ENCODE measurements at regions not wholly inside any gene's neighbourhood (a gene's known extent, or its start where the extent isn't known, plus 50 kb on each side); places are given as distances from the start of the nearest gene placed in this dataset.

DNA sequence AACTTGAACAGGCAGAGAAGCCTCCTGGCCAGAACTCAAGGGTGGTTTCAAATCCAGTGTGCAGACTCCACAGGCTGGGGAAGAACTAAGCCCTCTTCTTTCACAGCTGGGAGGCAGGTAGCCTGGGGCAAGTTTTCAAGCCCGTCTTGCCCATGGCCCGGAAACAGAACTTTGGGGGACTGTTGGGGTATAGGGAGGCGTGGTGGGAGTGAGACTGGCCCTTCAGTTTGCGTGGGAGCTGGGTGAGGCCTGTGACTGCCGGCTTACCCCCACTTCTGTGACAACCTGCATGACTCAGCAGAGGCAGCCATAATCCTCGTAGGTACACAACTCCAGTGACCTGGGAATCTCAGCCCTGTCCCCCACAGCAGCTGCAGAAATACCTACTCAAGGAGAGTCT is 1125.7 kb downstream of the HACE1 start:
- Mint-ChIP-seq H3K27me3 (ENCODE audit: low read depth) (peaks cover 15% of the 10 kb centered on the region), H3K9me3 (peaks cover 5% of the 10 kb centered on the region; the same call in 1 of the 2 replicates), H3K36me3 (no peaks in the 10 kb centered on the region; the same call in 1 of the 2 replicates), H3K4me1 (peaks cover 7% of the 10 kb centered on the region), H3K27ac (no peak overlapping the region), H3K4me3 (no peak overlapping the region)
- ChIA-PET CTCF (no interaction called here), POLR2A (no interaction called here)
- no peak for ATAC-seq
- no peak for DNase-seq (ENCODE audit: low spot score)
- TF ChIP-seq ZNF416 (CRISPR knock-in tag; IDR thresholded peaks at IDR 0.05) (no peak), MXD4 (CRISPR knock-in tag; IDR thresholded peaks at IDR 0.05; ENCODE audit: borderline replicate concordance) (no peak), GRHL2 (CRISPR knock-in tag; IDR thresholded peaks at IDR 0.05; ENCODE audit: insufficient replicate concordance, severe bottlenecking) (no peak), JUN (CRISPR knock-in tag; IDR thresholded peaks at IDR 0.05) (no peak), ZMAT4 (CRISPR knock-in tag; IDR thresholded peaks at IDR 0.05) (no peak), ZBTB21 (CRISPR knock-in tag; IDR thresholded peaks at IDR 0.05; ENCODE audit: borderline replicate concordance) (no peak), FOXK1 (CRISPR knock-in tag; IDR thresholded peaks at IDR 0.05) (no peak), HMGXB4 (CRISPR knock-in tag; IDR thresholded peaks at IDR 0.05) (no peak), ATF2 (CRISPR knock-in tag; IDR thresholded peaks at IDR 0.05; ENCODE audit: borderline replicate concordance, low read depth) (no peak)

DNA sequence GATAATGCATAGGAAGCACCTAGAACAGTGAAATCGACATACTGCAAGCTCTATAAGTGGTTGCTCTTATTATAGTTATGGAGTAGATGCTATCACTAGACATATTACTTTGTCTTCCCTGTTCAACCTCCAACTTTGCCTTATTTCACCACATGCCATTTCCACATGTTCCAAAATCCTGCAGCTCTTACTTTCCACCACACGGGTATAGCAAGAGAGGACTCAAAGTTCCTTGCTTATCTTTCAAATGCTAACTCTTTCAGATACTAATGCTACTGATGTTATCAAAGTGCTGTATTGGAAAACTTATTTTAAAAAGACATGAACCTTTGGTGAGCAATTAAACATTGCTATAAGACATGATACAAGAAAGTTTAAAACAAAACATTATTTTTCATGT is 1130.1 kb downstream of the HACE1 start:
- ChIA-PET POLR2A (no interaction called here), CTCF (interaction anchor here (0.8 kb wide), 2 partner anchors 15 to 179 kb away, joined by 3 read pairs; no protein-coding TSS in a partner anchor)
- ATAC-seq (no peak; the same call in 1 of the 2 replicates), DNase-seq (ENCODE audit: low spot score) (no peak)
- H3K9me3 Mint-ChIP-seq = peaks cover 1% of the 10 kb centered on the region; the same call in 1 of the 2 replicates
- no peak overlapping the region for H3K27ac Mint-ChIP-seq
- no peak overlapping the region for H3K4me3 Mint-ChIP-seq
- no peaks in the 10 kb centered on the region for H3K36me3 Mint-ChIP-seq
- H3K27me3 Mint-ChIP-seq (ENCODE audit: low read depth) = no peaks in the 10 kb centered on the region
- no peaks in the 10 kb centered on the region for H3K4me1 Mint-ChIP-seq
- TF ChIP-seq, protein P1, sequence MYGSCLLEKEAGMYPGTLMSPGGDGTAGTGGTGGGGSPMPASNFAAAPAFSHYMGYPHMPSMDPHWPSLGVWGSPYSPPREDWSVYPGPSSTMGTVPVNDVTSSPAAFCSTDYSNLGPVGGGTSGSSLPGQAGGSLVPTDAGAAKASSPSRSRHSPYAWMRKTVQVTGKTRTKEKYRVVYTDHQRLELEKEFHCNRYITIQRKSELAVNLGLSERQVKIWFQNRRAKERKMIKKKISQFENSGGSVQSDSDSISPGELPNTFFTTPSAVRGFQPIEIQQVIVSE (CRISPR knock-in tag; IDR thresholded peaks at IDR 0.05; ENCODE audit: borderline replicate concordance) = no peak
- no peak for TF ChIP-seq ZNF671 (CRISPR knock-in tag; IDR thresholded peaks at IDR 0.05)
- no peak for TF ChIP-seq FOXJ3 (CRISPR knock-in tag; IDR thresholded peaks at IDR 0.05; ENCODE audit: borderline replicate concordance)
- no peak for TF ChIP-seq JUN (CRISPR knock-in tag; IDR thresholded peaks at IDR 0.05)
- TF ChIP-seq TCF7 (CRISPR knock-in tag; IDR thresholded peaks at IDR 0.05; ENCODE audit: low read depth) = no peak
- TF ChIP-seq, protein P2, sequence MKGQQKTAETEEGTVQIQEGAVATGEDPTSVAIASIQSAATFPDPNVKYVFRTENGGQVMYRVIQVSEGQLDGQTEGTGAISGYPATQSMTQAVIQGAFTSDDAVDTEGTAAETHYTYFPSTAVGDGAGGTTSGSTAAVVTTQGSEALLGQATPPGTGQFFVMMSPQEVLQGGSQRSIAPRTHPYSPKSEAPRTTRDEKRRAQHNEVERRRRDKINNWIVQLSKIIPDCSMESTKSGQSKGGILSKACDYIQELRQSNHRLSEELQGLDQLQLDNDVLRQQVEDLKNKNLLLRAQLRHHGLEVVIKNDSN (CRISPR knock-in tag; IDR thresholded peaks at IDR 0.05) = no peak
- TF ChIP-seq NR1H2 (CRISPR knock-in tag; IDR thresholded peaks at IDR 0.05) = no peak
- TF ChIP-seq OVOL2 (CRISPR knock-in tag; IDR thresholded peaks at IDR 0.05; ENCODE audit: borderline replicate concordance) = no peak
- TF ChIP-seq, protein P3, sequence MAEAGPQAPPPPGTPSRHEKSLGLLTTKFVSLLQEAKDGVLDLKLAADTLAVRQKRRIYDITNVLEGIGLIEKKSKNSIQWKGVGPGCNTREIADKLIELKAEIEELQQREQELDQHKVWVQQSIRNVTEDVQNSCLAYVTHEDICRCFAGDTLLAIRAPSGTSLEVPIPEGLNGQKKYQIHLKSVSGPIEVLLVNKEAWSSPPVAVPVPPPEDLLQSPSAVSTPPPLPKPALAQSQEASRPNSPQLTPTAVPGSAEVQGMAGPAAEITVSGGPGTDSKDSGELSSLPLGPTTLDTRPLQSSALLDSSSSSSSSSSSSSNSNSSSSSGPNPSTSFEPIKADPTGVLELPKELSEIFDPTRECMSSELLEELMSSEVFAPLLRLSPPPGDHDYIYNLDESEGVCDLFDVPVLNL (CRISPR knock-in tag; IDR thresholded peaks at IDR 0.05; ENCODE audit: borderline replicate concordance, low read depth) = no peak
- TF ChIP-seq, protein P4, sequence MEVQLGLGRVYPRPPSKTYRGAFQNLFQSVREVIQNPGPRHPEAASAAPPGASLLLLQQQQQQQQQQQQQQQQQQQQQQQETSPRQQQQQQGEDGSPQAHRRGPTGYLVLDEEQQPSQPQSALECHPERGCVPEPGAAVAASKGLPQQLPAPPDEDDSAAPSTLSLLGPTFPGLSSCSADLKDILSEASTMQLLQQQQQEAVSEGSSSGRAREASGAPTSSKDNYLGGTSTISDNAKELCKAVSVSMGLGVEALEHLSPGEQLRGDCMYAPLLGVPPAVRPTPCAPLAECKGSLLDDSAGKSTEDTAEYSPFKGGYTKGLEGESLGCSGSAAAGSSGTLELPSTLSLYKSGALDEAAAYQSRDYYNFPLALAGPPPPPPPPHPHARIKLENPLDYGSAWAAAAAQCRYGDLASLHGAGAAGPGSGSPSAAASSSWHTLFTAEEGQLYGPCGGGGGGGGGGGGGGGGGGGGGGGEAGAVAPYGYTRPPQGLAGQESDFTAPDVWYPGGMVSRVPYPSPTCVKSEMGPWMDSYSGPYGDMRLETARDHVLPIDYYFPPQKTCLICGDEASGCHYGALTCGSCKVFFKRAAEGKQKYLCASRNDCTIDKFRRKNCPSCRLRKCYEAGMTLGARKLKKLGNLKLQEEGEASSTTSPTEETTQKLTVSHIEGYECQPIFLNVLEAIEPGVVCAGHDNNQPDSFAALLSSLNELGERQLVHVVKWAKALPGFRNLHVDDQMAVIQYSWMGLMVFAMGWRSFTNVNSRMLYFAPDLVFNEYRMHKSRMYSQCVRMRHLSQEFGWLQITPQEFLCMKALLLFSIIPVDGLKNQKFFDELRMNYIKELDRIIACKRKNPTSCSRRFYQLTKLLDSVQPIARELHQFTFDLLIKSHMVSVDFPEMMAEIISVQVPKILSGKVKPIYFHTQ (CRISPR knock-in tag; IDR thresholded peaks at IDR 0.05) = no peak
- TF ChIP-seq PRRX2 (CRISPR knock-in tag; IDR thresholded peaks at IDR 0.05) = no peak
- TF ChIP-seq ESRRA (CRISPR knock-in tag; IDR thresholded peaks at IDR 0.05; ENCODE audit: borderline replicate concordance) = no peak
- no peak for TF ChIP-seq NR3C1 (CRISPR knock-in tag; conservative IDR thresholded peaks at IDR 0.05; ENCODE audit: low read depth)
- TF ChIP-seq, protein P5, sequence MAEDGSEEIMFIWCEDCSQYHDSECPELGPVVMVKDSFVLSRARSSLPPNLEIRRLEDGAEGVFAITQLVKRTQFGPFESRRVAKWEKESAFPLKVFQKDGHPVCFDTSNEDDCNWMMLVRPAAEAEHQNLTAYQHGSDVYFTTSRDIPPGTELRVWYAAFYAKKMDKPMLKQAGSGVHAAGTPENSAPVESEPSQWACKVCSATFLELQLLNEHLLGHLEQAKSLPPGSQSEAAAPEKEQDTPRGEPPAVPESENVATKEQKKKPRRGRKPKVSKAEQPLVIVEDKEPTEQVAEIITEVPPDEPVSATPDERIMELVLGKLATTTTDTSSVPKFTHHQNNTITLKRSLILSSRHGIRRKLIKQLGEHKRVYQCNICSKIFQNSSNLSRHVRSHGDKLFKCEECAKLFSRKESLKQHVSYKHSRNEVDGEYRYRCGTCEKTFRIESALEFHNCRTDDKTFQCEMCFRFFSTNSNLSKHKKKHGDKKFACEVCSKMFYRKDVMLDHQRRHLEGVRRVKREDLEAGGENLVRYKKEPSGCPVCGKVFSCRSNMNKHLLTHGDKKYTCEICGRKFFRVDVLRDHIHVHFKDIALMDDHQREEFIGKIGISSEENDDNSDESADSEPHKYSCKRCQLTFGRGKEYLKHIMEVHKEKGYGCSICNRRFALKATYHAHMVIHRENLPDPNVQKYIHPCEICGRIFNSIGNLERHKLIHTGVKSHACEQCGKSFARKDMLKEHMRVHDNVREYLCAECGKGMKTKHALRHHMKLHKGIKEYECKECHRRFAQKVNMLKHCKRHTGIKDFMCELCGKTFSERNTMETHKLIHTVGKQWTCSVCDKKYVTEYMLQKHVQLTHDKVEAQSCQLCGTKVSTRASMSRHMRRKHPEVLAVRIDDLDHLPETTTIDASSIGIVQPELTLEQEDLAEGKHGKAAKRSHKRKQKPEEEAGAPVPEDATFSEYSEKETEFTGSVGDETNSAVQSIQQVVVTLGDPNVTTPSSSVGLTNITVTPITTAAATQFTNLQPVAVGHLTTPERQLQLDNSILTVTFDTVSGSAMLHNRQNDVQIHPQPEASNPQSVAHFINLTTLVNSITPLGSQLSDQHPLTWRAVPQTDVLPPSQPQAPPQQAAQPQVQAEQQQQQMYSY (CRISPR knock-in tag; IDR thresholded peaks at IDR 0.05) = no peak
- TF ChIP-seq FOXP1 (CRISPR knock-in tag; IDR thresholded peaks at IDR 0.05; ENCODE audit: borderline replicate concordance) = no peak

Data from WTC11 (cell line).